ENCODE measurements at regions not wholly inside any gene's neighbourhood (a gene's known extent, or its start where the extent isn't known, plus 50 kb on each side); places are given as distances from the start of the nearest gene placed in this dataset.

DNA sequence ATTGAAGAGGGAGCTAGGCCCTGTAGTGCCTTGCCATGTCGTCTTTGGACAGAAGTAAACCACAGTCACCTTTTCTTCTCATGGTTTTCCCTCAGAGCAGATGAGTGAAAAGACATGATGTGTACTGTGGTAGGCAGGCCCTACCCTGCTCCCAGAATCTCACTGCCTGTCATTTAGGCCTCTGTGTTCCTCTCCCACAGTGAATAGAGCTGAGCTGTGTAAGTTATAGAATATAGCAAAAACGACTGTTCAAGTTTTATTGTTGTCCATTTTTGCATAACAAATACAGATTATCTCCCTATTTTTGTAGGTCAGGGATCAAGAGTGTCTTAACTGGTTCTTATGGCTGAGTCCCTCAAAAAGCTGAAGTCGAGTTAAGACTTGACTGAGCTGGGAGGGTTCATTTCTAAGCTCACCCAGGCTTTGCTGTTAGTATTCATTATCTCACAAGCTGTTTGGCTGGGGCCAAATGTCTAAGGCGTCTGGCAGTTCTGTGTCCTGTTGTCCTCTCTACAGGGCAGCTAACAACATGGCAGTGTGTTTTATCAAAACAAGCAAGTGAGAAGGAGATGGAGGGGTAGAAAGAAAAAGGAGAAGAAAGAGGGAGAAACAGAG lies 780.9 kb upstream of the POM121L12 start:
- TF ChIP-seq, protein P1, sequence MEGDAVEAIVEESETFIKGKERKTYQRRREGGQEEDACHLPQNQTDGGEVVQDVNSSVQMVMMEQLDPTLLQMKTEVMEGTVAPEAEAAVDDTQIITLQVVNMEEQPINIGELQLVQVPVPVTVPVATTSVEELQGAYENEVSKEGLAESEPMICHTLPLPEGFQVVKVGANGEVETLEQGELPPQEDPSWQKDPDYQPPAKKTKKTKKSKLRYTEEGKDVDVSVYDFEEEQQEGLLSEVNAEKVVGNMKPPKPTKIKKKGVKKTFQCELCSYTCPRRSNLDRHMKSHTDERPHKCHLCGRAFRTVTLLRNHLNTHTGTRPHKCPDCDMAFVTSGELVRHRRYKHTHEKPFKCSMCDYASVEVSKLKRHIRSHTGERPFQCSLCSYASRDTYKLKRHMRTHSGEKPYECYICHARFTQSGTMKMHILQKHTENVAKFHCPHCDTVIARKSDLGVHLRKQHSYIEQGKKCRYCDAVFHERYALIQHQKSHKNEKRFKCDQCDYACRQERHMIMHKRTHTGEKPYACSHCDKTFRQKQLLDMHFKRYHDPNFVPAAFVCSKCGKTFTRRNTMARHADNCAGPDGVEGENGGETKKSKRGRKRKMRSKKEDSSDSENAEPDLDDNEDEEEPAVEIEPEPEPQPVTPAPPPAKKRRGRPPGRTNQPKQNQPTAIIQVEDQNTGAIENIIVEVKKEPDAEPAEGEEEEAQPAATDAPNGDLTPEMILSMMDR (IDR thresholded peaks at IDR 0.05): no peak
- TF ChIP-seq POLR2A (IDR thresholded peaks at IDR 0.05; ENCODE audit: low read depth) (no peak), EP300 (IDR thresholded peaks at IDR 0.05) (no peak), POLR2AphosphoS5 (IDR thresholded peaks at IDR 0.05) (no peak)
